Liver (tissue), 8 donors: ENCODE measurements at regions not wholly inside any gene's neighbourhood (a gene's known extent, or its start where the extent isn't known, plus 50 kb on each side); places are given as distances from the start of the nearest gene placed in this dataset.

Experiments
- DNase-seq: peaks from one replicate; pipeline ENCODE4 v3.0.0-alpha.2; 2017; ENCODE audit warnings: low spot score
- H3K27ac ChIP-seq, 2 donors: one replicate each; pipeline ENCODE4 v1.7.0; 2013; ENCODE audit warnings: inconsistent platforms in 2 of 2, low read length in 2 of 2, control low read depth in 1 of 2, low read depth in 1 of 2, mild to moderate bottlenecking in 1 of 2
- H3K27me3 ChIP-seq, 4 donors: one replicate each; pipeline versions ENCODE4 v1.6.1 to v1.7.0; 2013; ENCODE audit warnings: low read length in 3 of 4, inconsistent platforms in 1 of 4, mild to moderate bottlenecking in 1 of 4, moderate library complexity in 1 of 4; ENCODE audit not compliant: control insufficient read depth in 4 of 4, insufficient read depth in 4 of 4
- H3K36me3 ChIP-seq, 4 donors: one replicate each; pipeline versions ENCODE4 v1.6.1 to v1.7.0; 2013; ENCODE audit warnings: low read length in 3 of 4, mild to moderate bottlenecking in 3 of 4, low read depth in 1 of 4, moderate library complexity in 1 of 4; ENCODE audit not compliant: control insufficient read depth in 4 of 4, insufficient read depth in 3 of 4
- H3K4me1 ChIP-seq, 4 donors: one replicate each; pipeline versions ENCODE4 v1.6.1 to v1.7.0; 2013; ENCODE audit warnings: low read length in 3 of 4, mild to moderate bottlenecking in 3 of 4, moderate library complexity in 1 of 4; ENCODE audit not compliant: control insufficient read depth in 4 of 4, insufficient read depth in 4 of 4
- H3K4me3 ChIP-seq, 3 donors: one replicate each; pipeline versions ENCODE4 v1.6.1 to v1.7.0; 2013; ENCODE audit warnings: low read length in 3 of 3, control low read depth in 1 of 3, low read depth in 1 of 3, mild to moderate bottlenecking in 1 of 3
- H3K9ac ChIP-seq, 2 donors: one replicate each; pipeline ENCODE4 v1.7.0; 2013; ENCODE audit warnings: low read length in 2 of 2, mild to moderate bottlenecking in 2 of 2, moderate library complexity in 2 of 2, control low read depth in 1 of 2, low read depth in 1 of 2
- H3K9me3 ChIP-seq, 4 donors: one replicate each; pipeline versions ENCODE4 v1.6.1 to v1.7.0; 2013; ENCODE audit warnings: low read length in 3 of 4; ENCODE audit not compliant: control insufficient read depth in 4 of 4
- ATF3 ChIP-seq: IDR thresholded peaks from 2 replicates; pipeline ENCODE4 v1.6.1; 2016; ENCODE audit warnings: antibody characterized with exemption
- EGR1 ChIP-seq, 2 donors: IDR thresholded peaks; 2 replicates each; pipeline ENCODE4 v1.6.1; 2016 to 2018; ENCODE audit warnings: antibody characterized with exemption in 2 of 2, low read depth in 2 of 2
- FOXA1 ChIP-seq: IDR thresholded peaks from 2 replicates; pipeline ENCODE4 v1.6.1; 2016; ENCODE audit warnings: antibody characterized with exemption
- GABPA ChIP-seq, 2 donors: IDR thresholded peaks in 1 of 2; conservative IDR thresholded peaks in 1 of 2; 2 replicates each; pipeline ENCODE4 v1.6.1; 2016; ENCODE audit warnings: antibody characterized with exemption in 2 of 2, mild to moderate bottlenecking in 1 of 2, moderate library complexity in 1 of 2
- HNF4A ChIP-seq, 2 donors: conservative IDR thresholded peaks; 2 replicates each; pipeline ENCODE4 v1.6.1; 2016; ENCODE audit warnings: antibody characterized with exemption in 2 of 2, mild to moderate bottlenecking in 2 of 2
- JUND ChIP-seq, 2 donors: IDR thresholded peaks; 2 replicates each; pipeline ENCODE4 v1.6.1; 2016; ENCODE audit warnings: antibody characterized with exemption in 2 of 2
- NR2F2 ChIP-seq: IDR thresholded peaks from 2 replicates; pipeline ENCODE4 v1.6.1; 2016; ENCODE audit warnings: antibody characterized with exemption
- REST ChIP-seq: IDR thresholded peaks from 2 replicates; pipeline ENCODE4 v1.6.1; 2016; ENCODE audit warnings: antibody characterized with exemption, mild to moderate bottlenecking
- YY1 ChIP-seq: IDR thresholded peaks from 2 replicates; pipeline ENCODE4 v1.6.1; 2016; ENCODE audit warnings: antibody characterized with exemption, mild to moderate bottlenecking
- whole genome bisulfite sequencing: extraction: QIAGEN DNeasy Blood & Tissue Kit; methylation state at CpG from one replicate; pipeline ENCODE4 v1.1.7; 2013; 5-methylcytosine and 5-hydroxymethylcytosine counted together
- TF ChIP-seq, protein P1 (sequence below): fragments of 150-350 bp; IDR thresholded peaks from 2 replicates; pipeline ENCODE4 v1.5.1; 2017; ENCODE audit warnings: improper control_type of control experiment, low read depth, low read length; ENCODE audit not compliant: missing input control
- donor health status: healthy.
- donor health status: healthy.
- donor health status: healthy.
- donor health status: healthy.
- donor health status: healthy.

- no peak overlapping the region for H3K4me3 ChIP-seq
- H3K27ac ChIP-seq = no peak overlapping the region
- peaks cover 0 to 5% (median 3%) of the 10 kb centered on the region in 4 donors for H3K4me1 ChIP-seq
- H3K36me3 ChIP-seq = no peaks in the 10 kb centered on the region
- 65% methylated on average over 5 of the region's 5 CpGs for WGBS
- no peaks in the 10 kb centered on the region for H3K27me3 ChIP-seq
- no peaks in the 10 kb centered on the region for H3K9me3 ChIP-seq
- DNase-seq = no peak
- H3K9ac ChIP-seq = no peak overlapping the region
- no peak for TF ChIP-seq GABPA (IDR thresholded peaks at IDR 0.05 in 1 of 2, conservative IDR thresholded peaks at IDR 0.05 in 1 of 2)
- no peak for TF ChIP-seq FOXA1
- no peak for TF ChIP-seq YY1
Observed at GRCh38 chrX:131213400-131213799, 75.7 kb downstream of the IGSF1 start.

- Histone ChIP-seq H3K36me3 (no peaks in the 10 kb centered on the region), H3K4me1 (no peaks in the 10 kb centered on the region)
- WGBS = 78% methylated on average over 1 of the region's 1 CpG
Observed at GRCh38 chrX:131202766-131203165, 86.3 kb downstream of the IGSF1 start.

GRCh38 chrX:131201986-131202385 is 87.1 kb downstream of the IGSF1 start:
- H3K27ac ChIP-seq = no peak overlapping the region
- H3K36me3 ChIP-seq = no peaks in the 10 kb centered on the region
- H3K9me3 ChIP-seq = no peaks in the 10 kb centered on the region
- no peak for DNase-seq
- H3K4me1 ChIP-seq = no peaks in the 10 kb centered on the region
- no peak overlapping the region for H3K9ac ChIP-seq
- TF ChIP-seq JUND (IDR thresholded peaks at IDR 0.05) = no peak
- TF ChIP-seq, protein P1, sequence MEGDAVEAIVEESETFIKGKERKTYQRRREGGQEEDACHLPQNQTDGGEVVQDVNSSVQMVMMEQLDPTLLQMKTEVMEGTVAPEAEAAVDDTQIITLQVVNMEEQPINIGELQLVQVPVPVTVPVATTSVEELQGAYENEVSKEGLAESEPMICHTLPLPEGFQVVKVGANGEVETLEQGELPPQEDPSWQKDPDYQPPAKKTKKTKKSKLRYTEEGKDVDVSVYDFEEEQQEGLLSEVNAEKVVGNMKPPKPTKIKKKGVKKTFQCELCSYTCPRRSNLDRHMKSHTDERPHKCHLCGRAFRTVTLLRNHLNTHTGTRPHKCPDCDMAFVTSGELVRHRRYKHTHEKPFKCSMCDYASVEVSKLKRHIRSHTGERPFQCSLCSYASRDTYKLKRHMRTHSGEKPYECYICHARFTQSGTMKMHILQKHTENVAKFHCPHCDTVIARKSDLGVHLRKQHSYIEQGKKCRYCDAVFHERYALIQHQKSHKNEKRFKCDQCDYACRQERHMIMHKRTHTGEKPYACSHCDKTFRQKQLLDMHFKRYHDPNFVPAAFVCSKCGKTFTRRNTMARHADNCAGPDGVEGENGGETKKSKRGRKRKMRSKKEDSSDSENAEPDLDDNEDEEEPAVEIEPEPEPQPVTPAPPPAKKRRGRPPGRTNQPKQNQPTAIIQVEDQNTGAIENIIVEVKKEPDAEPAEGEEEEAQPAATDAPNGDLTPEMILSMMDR = no peak
- TF ChIP-seq NR2F2 = no peak
- TF ChIP-seq YY1 = no peak
- no peak for TF ChIP-seq EGR1 (IDR thresholded peaks at IDR 0.05; ENCODE audit: low read depth in 2 of 2)
- no peak for TF ChIP-seq REST
- H3K27me3 ChIP-seq = no peaks in the 10 kb centered on the region
- no peak overlapping the region for H3K4me3 ChIP-seq
- WGBS = 83% methylated on average over 1 of the region's 1 CpG

More at GRCh38 chrX:131202766-131203165, 86.3 kb downstream of the IGSF1 start:
- Histone ChIP-seq H3K27me3 (no peaks in the 10 kb centered on the region), H3K4me3 (no peak overlapping the region), H3K9ac (no peak overlapping the region), H3K9me3 (no peaks in the 10 kb centered on the region), H3K27ac (no peak overlapping the region)
- no peak for DNase-seq
- TF ChIP-seq FOXA1 = no peak
- no peak for TF ChIP-seq ATF3
- TF ChIP-seq, protein P1 = no peak
- TF ChIP-seq HNF4A (conservative IDR thresholded peaks at IDR 0.05) = no peak
